ENCODE measurements at regions not wholly inside any gene's neighbourhood (a gene's known extent, or its start where the extent isn't known, plus 50 kb on each side); places are given as distances from the start of the nearest gene placed in this dataset.

DNA sequence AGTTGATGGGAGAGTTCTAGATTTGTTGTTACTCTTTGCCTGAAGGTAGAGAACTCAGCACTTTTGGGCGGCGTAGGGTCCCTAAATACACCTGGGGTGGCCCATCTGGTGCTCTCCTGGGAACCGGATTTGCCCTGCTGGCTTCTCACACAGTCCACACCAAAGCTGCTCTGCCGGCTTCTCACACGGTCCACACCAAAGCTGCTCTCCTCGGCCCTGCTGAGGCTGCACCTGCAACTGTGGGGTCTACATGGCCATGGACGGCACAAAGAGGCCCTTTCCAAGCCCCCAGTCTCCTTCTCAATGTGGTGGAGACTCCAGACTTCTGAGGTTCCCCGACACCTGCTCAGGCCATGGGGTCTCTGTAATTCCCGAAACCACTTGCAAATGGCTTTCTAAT is 124.8 kb upstream of the GPC1 start:
- TF ChIP-seq POLR2AphosphoS5 (IDR thresholded peaks at IDR 0.05; ENCODE audit: low read depth, low read length) (no peak), EP300 (IDR thresholded peaks at IDR 0.05; ENCODE audit: borderline replicate concordance in 1 of 2, low read depth in 1 of 2, low read length in 1 of 2) (no peak), JUND (IDR thresholded peaks at IDR 0.05) (no peak)
- TF ChIP-seq, protein P1, sequence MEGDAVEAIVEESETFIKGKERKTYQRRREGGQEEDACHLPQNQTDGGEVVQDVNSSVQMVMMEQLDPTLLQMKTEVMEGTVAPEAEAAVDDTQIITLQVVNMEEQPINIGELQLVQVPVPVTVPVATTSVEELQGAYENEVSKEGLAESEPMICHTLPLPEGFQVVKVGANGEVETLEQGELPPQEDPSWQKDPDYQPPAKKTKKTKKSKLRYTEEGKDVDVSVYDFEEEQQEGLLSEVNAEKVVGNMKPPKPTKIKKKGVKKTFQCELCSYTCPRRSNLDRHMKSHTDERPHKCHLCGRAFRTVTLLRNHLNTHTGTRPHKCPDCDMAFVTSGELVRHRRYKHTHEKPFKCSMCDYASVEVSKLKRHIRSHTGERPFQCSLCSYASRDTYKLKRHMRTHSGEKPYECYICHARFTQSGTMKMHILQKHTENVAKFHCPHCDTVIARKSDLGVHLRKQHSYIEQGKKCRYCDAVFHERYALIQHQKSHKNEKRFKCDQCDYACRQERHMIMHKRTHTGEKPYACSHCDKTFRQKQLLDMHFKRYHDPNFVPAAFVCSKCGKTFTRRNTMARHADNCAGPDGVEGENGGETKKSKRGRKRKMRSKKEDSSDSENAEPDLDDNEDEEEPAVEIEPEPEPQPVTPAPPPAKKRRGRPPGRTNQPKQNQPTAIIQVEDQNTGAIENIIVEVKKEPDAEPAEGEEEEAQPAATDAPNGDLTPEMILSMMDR (IDR thresholded peaks at IDR 0.05), result no peak

All from SK-N-SH (cell line).